G401.6 (cell line): ENCODE measurements at regions not wholly inside any gene's neighbourhood (a gene's known extent, or its start where the extent isn't known, plus 50 kb on each side); places are given as distances from the start of the nearest gene placed in this dataset.
A peak's percentile ranks its signal among the peaks of the same experiment; 100 is the strongest.

Source experiments
- FAIRE-seq: peaks from 2 replicates; lab custom pipeline; 2012; peaks lifted over from hg19 to GRCh38; lab: Jason Lieb, UNC

- FAIRE-seq = no peak
Measured at GRCh38 chr6:104414723-104415122, 445.0 kb downstream of the HACE1 start.

GRCh38 chr6:104413767-104414166 is 446.0 kb downstream of the HACE1 start:
- FAIRE-seq = no peak

- no peak for FAIRE-seq
Measured at GRCh38 chr6:104411302-104411701, 448.4 kb downstream of the HACE1 start.

- FAIRE-seq = no peak
Measured at GRCh38 chr6:104409913-104410312, 449.8 kb downstream of the HACE1 start.

GRCh38 chr6:104407957-104408356 is 451.8 kb downstream of the HACE1 start:
- no peak for FAIRE-seq

- FAIRE-seq = no peak
Measured at GRCh38 chr6:104404377-104404776, 455.3 kb downstream of the HACE1 start.

GRCh38 chr6:104402572-104402971 is 457.1 kb downstream of the HACE1 start:
- no peak for FAIRE-seq

GRCh38 chr6:104401926-104402325 is 457.8 kb downstream of the HACE1 start:
- FAIRE-seq = no peak

GRCh38 chr6:104400844-104401243 is 458.9 kb downstream of the HACE1 start:
- no peak for FAIRE-seq

- FAIRE-seq = no peak
Measured at GRCh38 chr6:104396077-104396476, 463.6 kb downstream of the HACE1 start.

GRCh38 chr6:104381907-104382306 is 477.8 kb downstream of the HACE1 start:
- FAIRE-seq = no peak

GRCh38 chr6:104365451-104366234 is 494.1 kb downstream of the HACE1 start:
- FAIRE-seq = no peak

- no peak for FAIRE-seq
Measured at GRCh38 chr6:104357928-104358327, 501.8 kb downstream of the HACE1 start.

GRCh38 chr6:104356197-104356596 is 503.5 kb downstream of the HACE1 start:
- FAIRE-seq = no peak

GRCh38 chr6:104349191-104349590 is 510.5 kb downstream of the HACE1 start:
- FAIRE-seq = no peak

- no peak for FAIRE-seq
Measured at GRCh38 chr6:104344223-104344622, 515.5 kb downstream of the HACE1 start.

GRCh38 chr6:104332364-104332763 is 527.4 kb downstream of the HACE1 start:
- no peak for FAIRE-seq

GRCh38 chr6:104326173-104327001 is 533.3 kb downstream of the HACE1 start:
- FAIRE-seq = no peak

- peak; percentile 68 for FAIRE-seq
Measured at GRCh38 chr6:104325341-104326172, 534.2 kb downstream of the HACE1 start.

- FAIRE-seq = no peak
Measured at GRCh38 chr6:104324301-104324700, 535.4 kb downstream of the HACE1 start.

- no peak for FAIRE-seq
Measured at GRCh38 chr6:104322841-104323240, 536.9 kb downstream of the HACE1 start.

- FAIRE-seq = no peak
Measured at GRCh38 chr6:104321301-104321700, 538.4 kb downstream of the HACE1 start.

- no peak for FAIRE-seq
Measured at GRCh38 chr6:104320896-104321295, 538.8 kb downstream of the HACE1 start.
